H9 (cell line): ENCODE measurements at regions not wholly inside any gene's neighbourhood (a gene's known extent, or its start where the extent isn't known, plus 50 kb on each side); places are given as distances from the start of the nearest gene placed in this dataset.

Experiments
- DNase-seq: peaks from one replicate; pipeline ENCODE4 v3.0.0-alpha.2; 2017
- H2AFZ ChIP-seq: one replicate; pipeline ENCODE4 v1.6.1; 2013; ENCODE audit warnings: mild to moderate bottlenecking, low read length, control low read depth, moderate library complexity
- H2AK5ac ChIP-seq: 2 replicates; pipeline ENCODE4 v1.6.1; 2013; ENCODE audit warnings: low read length, control low read depth, mixed read lengths; ENCODE audit not compliant: insufficient read length
- H2BK120ac ChIP-seq: one replicate; pipeline ENCODE4 v1.6.1; 2013; ENCODE audit warnings: low read depth, mild to moderate bottlenecking, low read length, control low read depth, inconsistent platforms; ENCODE audit not compliant: poor library complexity, severe bottlenecking
- H2BK12ac ChIP-seq: 2 replicates; pipeline ENCODE4 v1.6.1; 2013; ENCODE audit warnings: low read length, control low read depth, mixed read lengths, low read depth; ENCODE audit not compliant: insufficient read length
- H2BK15ac ChIP-seq: 2 replicates; pipeline ENCODE4 v1.6.1; 2013; ENCODE audit warnings: low read depth, low read length, control low read depth
- H2BK20ac ChIP-seq: one replicate; pipeline ENCODE4 v1.6.1; 2013; ENCODE audit warnings: low read depth, mild to moderate bottlenecking, low read length, control low read depth, inconsistent platforms; ENCODE audit not compliant: poor library complexity, severe bottlenecking
- H2BK5ac ChIP-seq: 2 replicates; pipeline ENCODE4 v1.6.1; 2013; ENCODE audit warnings: low read length, control low read depth, mixed read lengths; ENCODE audit not compliant: insufficient read length
- H3K14ac ChIP-seq: 2 replicates; pipeline ENCODE4 v1.6.1; 2013; ENCODE audit warnings: low read length, control low read depth; ENCODE audit not compliant: insufficient read depth
- H3K18ac ChIP-seq: 2 replicates; pipeline ENCODE4 v1.6.1; 2013; ENCODE audit warnings: low read depth, mild to moderate bottlenecking, mixed read lengths, low read length, control low read depth; ENCODE audit not compliant: insufficient read length
- H3K23ac ChIP-seq: 2 replicates; pipeline ENCODE4 v1.6.1; 2013; ENCODE audit warnings: low read length, control low read depth, mixed read lengths, low read depth; ENCODE audit not compliant: insufficient read length
- H3K23me2 ChIP-seq: 2 replicates; pipeline ENCODE4 v1.6.1; 2013; ENCODE audit warnings: low read depth, mild to moderate bottlenecking, mixed read lengths, low read length, control low read depth; ENCODE audit not compliant: insufficient read length, poor library complexity, severe bottlenecking
- H3K27ac ChIP-seq: 2 replicates; pipeline ENCODE4 v1.5.1; 2013; ENCODE audit warnings: low read length, control low read depth, mixed read lengths, low read depth; ENCODE audit not compliant: insufficient read length
- H3K27me3 ChIP-seq: 2 replicates; pipeline ENCODE4 v1.6.1; 2013; ENCODE audit warnings: low read length, control low read depth, inconsistent platforms; ENCODE audit not compliant: insufficient read depth
- H3K4ac ChIP-seq: 2 replicates; pipeline ENCODE4 v1.6.1; 2013; ENCODE audit warnings: low read depth, mild to moderate bottlenecking, control low read depth, inconsistent platforms, low read length, moderate library complexity
- H3K4me1 ChIP-seq: 2 replicates; pipeline ENCODE4 v1.6.1; 2013; ENCODE audit warnings: low read length, control low read depth, inconsistent platforms; ENCODE audit not compliant: insufficient read depth
- H3K4me2 ChIP-seq: 2 replicates; pipeline ENCODE4 v1.6.1; 2013; ENCODE audit warnings: low read length, control low read depth, mixed read lengths; ENCODE audit not compliant: insufficient read length, insufficient read depth
- H3K56ac ChIP-seq: 2 replicates; pipeline ENCODE4 v1.6.1; 2013; ENCODE audit warnings: low read depth, mild to moderate bottlenecking, mixed read lengths, low read length, control low read depth; ENCODE audit not compliant: insufficient read length
- H3K79me1 ChIP-seq: 2 replicates; pipeline ENCODE4 v1.6.1; 2013; ENCODE audit warnings: low read depth, mild to moderate bottlenecking, moderate library complexity, low read length, control low read depth, inconsistent platforms; ENCODE audit not compliant: insufficient read depth, poor library complexity, severe bottlenecking
- H3K79me2 ChIP-seq: 2 replicates; pipeline ENCODE4 v1.6.1; 2013; ENCODE audit warnings: low read length, control low read depth, inconsistent platforms; ENCODE audit not compliant: insufficient read depth
- H3K9ac ChIP-seq: 2 replicates; pipeline ENCODE4 v1.6.1; 2013; ENCODE audit warnings: low read length, control low read depth, mixed read lengths; ENCODE audit not compliant: insufficient read length; ENCODE audit errors: extremely low read depth
- H3K9me3 ChIP-seq: one replicate; pipeline ENCODE4 v1.6.1; 2013; ENCODE audit warnings: low read depth, low read length, inconsistent platforms; ENCODE audit not compliant: control insufficient read depth
- H3T11ph ChIP-seq: one replicate; pipeline ENCODE4 v1.6.1; 2013; ENCODE audit warnings: mild to moderate bottlenecking, low read length, control low read depth, inconsistent platforms
- H4K20me1 ChIP-seq: one replicate; pipeline ENCODE4 v1.6.1; 2013; ENCODE audit not compliant: control insufficient read depth, insufficient read length, insufficient read depth
- H4K5ac ChIP-seq: 2 replicates; pipeline ENCODE4 v1.6.1; 2013; ENCODE audit warnings: low read depth, mild to moderate bottlenecking, mixed read lengths, low read length, control low read depth; ENCODE audit not compliant: insufficient read length
- H4K8ac ChIP-seq: replicated peaks from 2 replicates; pipeline ENCODE4 v1.6.1; 2013; ENCODE audit warnings: low read length, control low read depth, mixed read lengths, low read depth; ENCODE audit not compliant: insufficient read length
- H4K91ac ChIP-seq: 2 replicates; pipeline ENCODE4 v1.6.1; 2013; ENCODE audit warnings: low read depth, mild to moderate bottlenecking, moderate library complexity, mixed read lengths, low read length, control low read depth; ENCODE audit not compliant: insufficient read length
- H3K27ac Mint-ChIP-seq, 3 experiments: 2 replicates in 2 of 3; 3 replicates in 1 of 3; pipeline ENCODE4 v1.8.0; 2020 to 2021; ENCODE audit warnings: mixed read lengths in 3 of 3, mild to moderate bottlenecking in 1 of 3, moderate library complexity in 1 of 3
- H3K27me3 Mint-ChIP-seq: 2 replicates; pipeline ENCODE4 v1.8.0; 2021; ENCODE audit warnings: low read depth, mild to moderate bottlenecking, moderate library complexity, mixed read lengths
- H3K36me3 Mint-ChIP-seq, 3 experiments: 2 replicates in 2 of 3; 3 replicates in 1 of 3; pipeline ENCODE4 v1.8.0; 2020 to 2021; ENCODE audit warnings: low read depth in 3 of 3, mixed read lengths in 3 of 3; ENCODE audit not compliant: insufficient read depth in 1 of 3
- H3K4me1 Mint-ChIP-seq, 2 experiments: 2 replicates each; pipeline ENCODE4 v1.8.0; 2020; ENCODE audit warnings: mixed read lengths in 2 of 2
- H3K4me3 Mint-ChIP-seq, 2 experiments: 2 replicates in 1 of 2; 3 replicates in 1 of 2; pipeline ENCODE4 v1.8.0; 2020 to 2021; ENCODE audit warnings: mild to moderate bottlenecking in 2 of 2, mixed read lengths in 2 of 2, moderate library complexity in 1 of 2
- H3K9me3 Mint-ChIP-seq, 2 experiments: 2 replicates in 1 of 2; 3 replicates in 1 of 2; pipeline ENCODE4 v1.8.0; 2020; ENCODE audit warnings: mild to moderate bottlenecking in 2 of 2, mixed read lengths in 2 of 2, moderate library complexity in 1 of 2
- CTCF ChIP-seq: fragments of 200-600 bp; sonication (generic); conservative IDR thresholded peaks from 3 replicates; pipeline ENCODE4 v1.8.0; 2021; ENCODE audit warnings: antibody characterized with exemption, mild to moderate bottlenecking
- WGBS: extraction: QIAGEN DNeasy Blood & Tissue Kit; methylation state at CpG from one replicate; pipeline ENCODE4 v1.1.7; 2013; ENCODE audit warnings: missing lambda C conversion rate, low lambda C conversion rate, mixed read lengths; ENCODE audit not compliant: insufficient read length; ENCODE audit errors: extremely low coverage; 5-methylcytosine and 5-hydroxymethylcytosine counted together

GRCh38 chr14:26808407-26808806 is 210.6 kb upstream of the NOVA1 start:
- Histone ChIP-seq H3K79me1 (no peaks in the 10 kb centered on the region), H3K23me2 (no peaks in the 10 kb centered on the region), H3K14ac (no peak overlapping the region), H4K8ac (no peak overlapping the region), H4K20me1 (no peaks in the 10 kb centered on the region), H3K4me1 (no peaks in the 10 kb centered on the region), H3K9me3 (no peaks in the 10 kb centered on the region), H2BK20ac (no peak overlapping the region), H2AFZ (no peak overlapping the region), H3K18ac (no peak overlapping the region), H3K27me3 (no peaks in the 10 kb centered on the region), H2BK12ac (no peak overlapping the region), H4K5ac (no peak overlapping the region), H3K9ac (no peak overlapping the region), H4K91ac (no peak overlapping the region), H2BK15ac (no peak overlapping the region), H3T11ph (no peak overlapping the region), H2BK5ac (no peak overlapping the region), H3K23ac (no peak overlapping the region), H2BK120ac (no peak overlapping the region), H3K56ac (no peak overlapping the region), H3K4ac (no peak overlapping the region), H3K79me2 (no peaks in the 10 kb centered on the region), H3K27ac (no peak overlapping the region), H3K4me2 (no peak overlapping the region), H2AK5ac (no peak overlapping the region)
- no peaks in the 10 kb centered on the region for H3K27me3 Mint-ChIP-seq
- no CpG with 5 or more reads among the region's 1 CpG for WGBS
- H3K9me3 Mint-ChIP-seq: peaks cover 8 to 18% of the 10 kb centered on the region in 2 experiments; a peak in 4 of 5 replicates
- no peaks in the 10 kb centered on the region for H3K4me1 Mint-ChIP-seq
- H3K27ac Mint-ChIP-seq: no peak overlapping the region
- no peak for TF ChIP-seq CTCF
- DNase-seq: no peak
- H3K36me3 Mint-ChIP-seq: peaks cover 0 to 18% (median 6%) of the 10 kb centered on the region in 3 experiments; a peak in 5 of 7 replicates
- H3K4me3 Mint-ChIP-seq: no peak overlapping the region
